Liver (tissue), 8 donors: ENCODE measurements at regions not wholly inside any gene's neighbourhood (a gene's known extent, or its start where the extent isn't known, plus 50 kb on each side); places are given as distances from the start of the nearest gene placed in this dataset.

Experiments
- DNase-seq: peaks from one replicate; pipeline ENCODE4 v3.0.0-alpha.2; 2017; ENCODE audit warnings: low spot score
- H3K27ac ChIP-seq, 2 donors: one replicate each; pipeline ENCODE4 v1.7.0; 2013; ENCODE audit warnings: inconsistent platforms in 2 of 2, low read length in 2 of 2, control low read depth in 1 of 2, low read depth in 1 of 2, mild to moderate bottlenecking in 1 of 2
- H3K27me3 ChIP-seq, 4 donors: one replicate each; pipeline versions ENCODE4 v1.6.1 to v1.7.0; 2013; ENCODE audit warnings: low read length in 3 of 4, inconsistent platforms in 1 of 4, mild to moderate bottlenecking in 1 of 4, moderate library complexity in 1 of 4; ENCODE audit not compliant: control insufficient read depth in 4 of 4, insufficient read depth in 4 of 4
- H3K36me3 ChIP-seq, 4 donors: one replicate each; pipeline versions ENCODE4 v1.6.1 to v1.7.0; 2013; ENCODE audit warnings: low read length in 3 of 4, mild to moderate bottlenecking in 3 of 4, low read depth in 1 of 4, moderate library complexity in 1 of 4; ENCODE audit not compliant: control insufficient read depth in 4 of 4, insufficient read depth in 3 of 4
- H3K4me1 ChIP-seq, 4 donors: one replicate each; pipeline versions ENCODE4 v1.6.1 to v1.7.0; 2013; ENCODE audit warnings: low read length in 3 of 4, mild to moderate bottlenecking in 3 of 4, moderate library complexity in 1 of 4; ENCODE audit not compliant: control insufficient read depth in 4 of 4, insufficient read depth in 4 of 4
- H3K4me3 ChIP-seq, 3 donors: one replicate each; pipeline versions ENCODE4 v1.6.1 to v1.7.0; 2013; ENCODE audit warnings: low read length in 3 of 3, control low read depth in 1 of 3, low read depth in 1 of 3, mild to moderate bottlenecking in 1 of 3
- H3K9ac ChIP-seq, 2 donors: one replicate each; pipeline ENCODE4 v1.7.0; 2013; ENCODE audit warnings: low read length in 2 of 2, mild to moderate bottlenecking in 2 of 2, moderate library complexity in 2 of 2, control low read depth in 1 of 2, low read depth in 1 of 2
- H3K9me3 ChIP-seq, 4 donors: one replicate each; pipeline versions ENCODE4 v1.6.1 to v1.7.0; 2013; ENCODE audit warnings: low read length in 3 of 4; ENCODE audit not compliant: control insufficient read depth in 4 of 4
- ATF3 ChIP-seq: IDR thresholded peaks from 2 replicates; pipeline ENCODE4 v1.6.1; 2016; ENCODE audit warnings: antibody characterized with exemption
- CTCF ChIP-seq: fragments of 150-350 bp; IDR thresholded peaks from 2 replicates; pipeline ENCODE4 v1.5.1; 2017; ENCODE audit warnings: improper control_type of control experiment, low read depth, low read length; ENCODE audit not compliant: missing input control
- EGR1 ChIP-seq, 2 donors: IDR thresholded peaks; 2 replicates each; pipeline ENCODE4 v1.6.1; 2016 to 2018; ENCODE audit warnings: antibody characterized with exemption in 2 of 2, low read depth in 2 of 2
- FOXA1 ChIP-seq: IDR thresholded peaks from 2 replicates; pipeline ENCODE4 v1.6.1; 2016; ENCODE audit warnings: antibody characterized with exemption
- FOXA2 ChIP-seq: IDR thresholded peaks from 2 replicates; pipeline ENCODE4 v1.6.1; 2016; ENCODE audit warnings: antibody characterized with exemption
- HNF4A ChIP-seq, 2 donors: conservative IDR thresholded peaks; 2 replicates each; pipeline ENCODE4 v1.6.1; 2016; ENCODE audit warnings: antibody characterized with exemption in 2 of 2, mild to moderate bottlenecking in 2 of 2
- HNF4G ChIP-seq: IDR thresholded peaks from 2 replicates; pipeline ENCODE4 v1.6.1; 2016; ENCODE audit warnings: antibody characterized with exemption
- JUND ChIP-seq, 2 donors: IDR thresholded peaks; 2 replicates each; pipeline ENCODE4 v1.6.1; 2016; ENCODE audit warnings: antibody characterized with exemption in 2 of 2
- MAX ChIP-seq: IDR thresholded peaks from 2 replicates; pipeline ENCODE4 v1.6.1; 2016; ENCODE audit warnings: antibody characterized with exemption
- NR2F2 ChIP-seq: IDR thresholded peaks from 2 replicates; pipeline ENCODE4 v1.6.1; 2016; ENCODE audit warnings: antibody characterized with exemption
- RAD21 ChIP-seq, 2 donors: IDR thresholded peaks; 2 replicates each; pipeline ENCODE4 v1.6.1; 2016; ENCODE audit warnings: antibody characterized with exemption in 2 of 2, mild to moderate bottlenecking in 2 of 2
- REST ChIP-seq: IDR thresholded peaks from 2 replicates; pipeline ENCODE4 v1.6.1; 2016; ENCODE audit warnings: antibody characterized with exemption, mild to moderate bottlenecking
- RXRA ChIP-seq, 2 donors: IDR thresholded peaks; 2 replicates each; pipeline ENCODE4 v1.6.1; 2017 to 2018; ENCODE audit warnings: antibody characterized with exemption in 2 of 2, mild to moderate bottlenecking in 1 of 2
- SP1 ChIP-seq: IDR thresholded peaks from 2 replicates; pipeline ENCODE4 v1.6.1; 2018; ENCODE audit warnings: antibody characterized with exemption, mild to moderate bottlenecking
- TAF1 ChIP-seq: conservative IDR thresholded peaks from 2 replicates; pipeline ENCODE4 v1.6.1; 2016; ENCODE audit warnings: antibody characterized with exemption, mild to moderate bottlenecking
- ZBTB33 ChIP-seq: IDR thresholded peaks from 2 replicates; pipeline ENCODE4 v1.6.1; 2016; ENCODE audit warnings: antibody characterized with exemption
- WGBS: extraction: QIAGEN DNeasy Blood & Tissue Kit; methylation state at CpG from one replicate; pipeline ENCODE4 v1.1.7; 2013; 5-methylcytosine and 5-hydroxymethylcytosine counted together
- donor health status: healthy.
- donor health status: healthy.
- donor health status: healthy.
- donor health status: healthy.
- donor health status: healthy.

GRCh38 chr13:60258349-60258748 is 94.6 kb upstream of the DIAPH3 start:
- WGBS, result 54% methylated on average over 11 of the region's 11 CpGs
- H3K27me3 ChIP-seq, result no peaks in the 10 kb centered on the region
- no peak for DNase-seq
- no peak overlapping the region for H3K4me3 ChIP-seq
- TF ChIP-seq REST, result no peak
- no peak for TF ChIP-seq TAF1
- no peak for TF ChIP-seq SP1
- TF ChIP-seq FOXA1, result no peak
- TF ChIP-seq JUND (IDR thresholded peaks at IDR 0.05), result no peak
- no peak for TF ChIP-seq HNF4A (conservative IDR thresholded peaks at IDR 0.05)
- no peak for TF ChIP-seq CTCF
- no peak for TF ChIP-seq RXRA (IDR thresholded peaks at IDR 0.05)
- no peak for TF ChIP-seq RAD21 (IDR thresholded peaks at IDR 0.05)
- TF ChIP-seq HNF4G, result no peak
- no peak for TF ChIP-seq MAX
- TF ChIP-seq NR2F2, result no peak
- no peak for TF ChIP-seq ZBTB33
- no peak overlapping the region for H3K27ac ChIP-seq
- peaks cover 0 to 8% (median 0%) of the 10 kb centered on the region in 4 donors for H3K9me3 ChIP-seq
- no peak overlapping the region for H3K9ac ChIP-seq
- no peaks in the 10 kb centered on the region for H3K36me3 ChIP-seq
- no peaks in the 10 kb centered on the region for H3K4me1 ChIP-seq

GRCh38 chr13:60260440-60260839 is 96.7 kb upstream of the DIAPH3 start:
- H3K27ac ChIP-seq, result no peak overlapping the region
- DNase-seq, result no peak
- no peaks in the 10 kb centered on the region for H3K4me1 ChIP-seq
- H3K27me3 ChIP-seq, result no peaks in the 10 kb centered on the region
- no peak overlapping the region for H3K9ac ChIP-seq
- WGBS, result 54% methylated on average over 4 of the region's 4 CpGs
- no peak overlapping the region for H3K4me3 ChIP-seq
- no peaks in the 10 kb centered on the region for H3K36me3 ChIP-seq
- peaks cover 0 to 9% (median 0%) of the 10 kb centered on the region in 4 donors for H3K9me3 ChIP-seq
- TF ChIP-seq CTCF (no peak), FOXA1 (no peak), REST (no peak), RXRA (IDR thresholded peaks at IDR 0.05) (no peak), ATF3 (no peak), EGR1 (IDR thresholded peaks at IDR 0.05; ENCODE audit: low read depth in 2 of 2) (no peak), SP1 (no peak), FOXA2 (no peak), HNF4A (conservative IDR thresholded peaks at IDR 0.05) (no peak), ZBTB33 (no peak), RAD21 (IDR thresholded peaks at IDR 0.05) (no peak)
